ENCODE measurements at regions not wholly inside any gene's neighbourhood (a gene's known extent, or its start where the extent isn't known, plus 50 kb on each side); places are given as distances from the start of the nearest gene placed in this dataset.
A peak's percentile ranks its signal among the peaks of the same experiment; 100 is the strongest.
"Not testable (repeated sequence)": the region's sequence is repeated elsewhere in the genome, so short reads cannot be mapped to it uniquely, and the experiment has no call there.

GRCh38 chr7:45420843-45421495 is 153.2 kb upstream of the ADCY1 start:
- no peak overlapping the region for H3K4me3 ChIP-seq (ENCODE audit: low read depth, low read length)
- no peak for DNase-seq (ENCODE audit: low read depth)
- no peak for TF ChIP-seq CTCF (conservative IDR thresholded peaks at IDR 0.05; ENCODE audit: low read depth, low read length)

DNA sequence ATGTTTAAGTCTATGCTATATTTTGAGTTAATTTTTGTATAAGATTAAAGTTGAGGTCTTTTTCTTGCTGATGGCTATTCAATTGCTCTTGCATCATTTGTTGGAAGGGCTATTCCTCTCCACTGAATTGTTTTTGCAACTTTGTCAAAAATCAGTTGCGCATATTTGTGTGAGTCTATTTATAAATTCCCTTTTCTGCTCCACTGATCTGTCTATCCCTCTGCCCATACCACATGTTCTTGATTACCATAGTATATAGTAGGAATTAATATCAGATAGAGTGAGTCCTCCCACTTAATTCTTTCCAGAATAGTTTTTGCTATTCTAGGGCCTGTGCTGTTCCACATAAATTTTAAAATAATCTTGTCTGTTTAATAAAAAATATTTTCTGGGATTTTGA is 152.4 kb upstream of the ADCY1 start:
- no peak overlapping the region for H3K4me3 ChIP-seq (ENCODE audit: low read depth, low read length)
- no peak for DNase-seq (ENCODE audit: low read depth)
- TF ChIP-seq CTCF (conservative IDR thresholded peaks at IDR 0.05; ENCODE audit: low read depth, low read length) = no peak

- TF ChIP-seq CTCF (conservative IDR thresholded peaks at IDR 0.05; ENCODE audit: low read depth, low read length) = no peak
- H3K4me3 ChIP-seq (ENCODE audit: low read depth, low read length) = no peak overlapping the region
- no peak for DNase-seq (ENCODE audit: low read depth)
These were observed 143.8 kb upstream of the ADCY1 start for GRCh38 chr7:45430397-45430796.

DNA sequence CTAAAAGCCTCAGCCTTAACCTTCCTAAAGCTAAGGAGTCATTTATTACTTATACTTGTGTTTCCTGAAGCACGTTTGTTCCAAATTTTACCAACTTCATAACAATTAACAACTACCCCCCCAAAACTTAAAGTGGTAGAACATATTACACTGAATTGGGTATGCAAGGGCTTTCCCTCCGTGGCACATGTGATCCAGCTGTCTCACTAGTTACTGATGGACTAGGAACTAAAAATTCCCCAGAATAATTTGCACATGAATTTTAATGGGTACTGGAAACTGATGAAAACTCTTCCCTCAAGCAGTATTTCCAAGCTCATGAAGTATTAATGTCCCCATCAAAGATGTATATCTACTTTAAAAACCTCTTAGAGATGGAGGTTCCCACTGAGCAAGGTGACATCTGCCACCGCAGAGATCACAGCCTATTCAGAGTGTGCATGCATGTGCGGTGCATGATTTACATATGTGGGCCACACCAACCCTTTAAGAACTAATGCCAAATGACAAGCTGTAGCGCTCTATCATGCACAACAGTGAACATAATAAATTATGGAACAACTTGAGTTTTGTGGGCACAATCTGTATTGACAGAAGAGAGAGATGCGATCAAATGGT is 139.9 kb upstream of the ADCY1 start:
- no peak overlapping the region for H3K4me3 ChIP-seq (ENCODE audit: low read depth, low read length)
- no peak for DNase-seq (ENCODE audit: low read depth)
- TF ChIP-seq CTCF (conservative IDR thresholded peaks at IDR 0.05; ENCODE audit: low read depth, low read length) = no peak

DNA sequence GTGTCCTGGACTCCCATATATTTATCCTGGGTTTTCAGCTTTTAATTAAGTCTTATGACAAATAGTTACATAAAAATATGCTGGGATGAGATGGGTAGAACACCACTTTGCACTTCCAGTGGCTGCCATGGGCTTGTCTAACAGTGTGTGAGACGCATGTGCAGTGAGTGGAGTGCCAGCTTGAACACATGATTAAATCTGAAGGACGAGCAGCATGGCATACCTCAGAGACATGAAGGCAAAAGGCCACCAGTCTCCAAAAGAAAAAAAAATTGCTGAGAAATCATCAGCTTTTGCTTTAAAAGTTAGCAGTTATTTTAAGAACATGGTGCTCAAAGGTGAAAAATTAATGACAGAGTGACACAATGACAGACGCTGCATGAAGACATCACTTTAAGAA is 139.0 kb upstream of the ADCY1 start:
- no peak for TF ChIP-seq CTCF (conservative IDR thresholded peaks at IDR 0.05; ENCODE audit: low read depth, low read length)
- no peak overlapping the region for H3K4me3 ChIP-seq (ENCODE audit: low read depth, low read length)
- DNase-seq (ENCODE audit: low read depth) = no peak

GRCh38 chr7:45435846-45436245 is 138.3 kb upstream of the ADCY1 start:
- TF ChIP-seq CTCF (conservative IDR thresholded peaks at IDR 0.05; ENCODE audit: low read depth, low read length) = no peak
- peak; percentile 50 for DNase-seq (ENCODE audit: low read depth)
- H3K4me3 ChIP-seq (ENCODE audit: low read depth, low read length) = no peak overlapping the region

- not testable (repeated sequence) for H3K4me3 ChIP-seq (ENCODE audit: low read depth, low read length); DNase-seq (ENCODE audit: low read depth)
These were observed 133.4 kb upstream of the ADCY1 start for GRCh38 chr7:45440776-45441175.
